OCI-LY7 (cell line): ENCODE measurements at regions not wholly inside any gene's neighbourhood (a gene's known extent, or its start where the extent isn't known, plus 50 kb on each side); places are given as distances from the start of the nearest gene placed in this dataset.

ENCODE experiments used
- BruUV-seq: library from RNA; stranded (reverse); fragments of 400-500 nt; replicated peaks from 2 replicates; lab custom pipeline; 2021; lab: Mats Ljungman, UMichigan
- CTCF ChIA-PET: fragments of 300-600 bp; sonication (Branson Sonifier 250); formaldehyde crosslinking; loops from one replicate; lab custom pipeline; 2022; ENCODE audit warnings: antibody characterized with exemption; ENCODE audit not compliant: unreplicated experiment; lab: Charles Lee
- POLR2A ChIA-PET: fragments of 300-600 bp; sonication (Branson Sonifier 250); formaldehyde crosslinking; loops from one replicate; lab custom pipeline; 2022; ENCODE audit warnings: antibody characterized with exemption; lab: Charles Lee
- DNase-seq: peaks from one replicate; pipeline ENCODE4 v3.0.0-alpha.2; 2015; ENCODE audit warnings: low spot score
- H2AFZ ChIP-seq: fragments of 200-600 bp; sonication (generic), shearing (Covaris generic); 2 replicates; pipeline ENCODE4 v1.6.1; 2014; ENCODE audit warnings: mild to moderate bottlenecking, antibody characterized with exemption, low read length, moderate library complexity
- H3K27ac ChIP-seq: fragments of 200-600 bp; sonication (generic); 2 replicates; pipeline ENCODE4 v1.5.1; 2014; ENCODE audit warnings: mixed run types, low read depth, mild to moderate bottlenecking, moderate library complexity, low read length, inconsistent platforms; ENCODE audit not compliant: poor library complexity, severe bottlenecking
- H3K36me3 ChIP-seq: fragments of 200-600 bp; sonication (generic); 2 replicates; pipeline ENCODE4 v1.6.1; 2014; ENCODE audit warnings: mild to moderate bottlenecking, antibody characterized with exemption, low read length, moderate library complexity, mixed read lengths; ENCODE audit not compliant: insufficient read depth
- H3K4me1 ChIP-seq: fragments of 200-600 bp; sonication (generic); 2 replicates; pipeline ENCODE4 v1.5.1; 2014; ENCODE audit warnings: mild to moderate bottlenecking, low read length; ENCODE audit not compliant: insufficient read depth, poor library complexity, severe bottlenecking
- H3K4me2 ChIP-seq: fragments of 200-600 bp; sonication (generic); 2 replicates; pipeline ENCODE4 v1.6.1; 2014; ENCODE audit warnings: mild to moderate bottlenecking, low read length
- H3K4me3 ChIP-seq: fragments of 200-600 bp; sonication (generic); 2 replicates; pipeline ENCODE4 v1.5.1; 2014; ENCODE audit warnings: mild to moderate bottlenecking, low read depth, low read length; ENCODE audit not compliant: poor library complexity, severe bottlenecking
- H3K79me2 ChIP-seq: fragments of 200-600 bp; sonication (generic); 2 replicates; pipeline ENCODE4 v1.6.1; 2016; ENCODE audit warnings: low read depth, mild to moderate bottlenecking, low read length, moderate library complexity, mixed read lengths; ENCODE audit not compliant: insufficient read depth
- H3K9me2 ChIP-seq: fragments of 200-600 bp; sonication (generic); 2 replicates; pipeline ENCODE4 v1.6.1; 2016; ENCODE audit warnings: mild to moderate bottlenecking, low read length, mixed read lengths; ENCODE audit not compliant: insufficient read depth
- H3K9me3 ChIP-seq: fragments of 200-600 bp; sonication (generic); 2 replicates; pipeline ENCODE4 v1.6.1; 2014; ENCODE audit warnings: mild to moderate bottlenecking, mixed run types, low read length, mixed read lengths
- H4K20me1 ChIP-seq: fragments of 200-600 bp; sonication (generic); 2 replicates; pipeline ENCODE4 v1.6.1; 2014; ENCODE audit warnings: mild to moderate bottlenecking, antibody characterized with exemption, low read length, moderate library complexity, mixed read lengths; ENCODE audit not compliant: insufficient read depth
- CTCF ChIP-seq: fragments of 200-600 bp; sonication (generic); conservative IDR thresholded peaks from 2 replicates; pipeline ENCODE4 v1.5.1; 2014; ENCODE audit warnings: mild to moderate bottlenecking, antibody characterized with exemption, low read length, moderate library complexity, mixed read lengths
- EZH2phosphoT487 ChIP-seq: fragments of 200-600 bp; sonication (generic); IDR thresholded peaks from 2 replicates; pipeline ENCODE4 v1.6.1; 2018; ENCODE audit warnings: low read depth, borderline replicate concordance, mild to moderate bottlenecking, mixed run types, antibody characterized with exemption, low read length, moderate library complexity, mixed read lengths
- intact Hi-C: fragments of 100-400 bp; cut with micrococcal nuclease; formaldehyde crosslinking; loops from one replicate; pipeline ENCODE4 v1.10.0; 2022; ENCODE audit not compliant: unreplicated experiment

- Histone ChIP-seq H3K79me2 (no peaks in the 10 kb centered on the region), H4K20me1 (no peaks in the 10 kb centered on the region), H3K27ac (no peak overlapping the region), H3K9me3 (no peaks in the 10 kb centered on the region), H3K4me2 (no peak overlapping the region), H3K9me2 (no peaks in the 10 kb centered on the region), H3K4me1 (no peaks in the 10 kb centered on the region), H2AFZ (no peak overlapping the region), H3K36me3 (no peaks in the 10 kb centered on the region), H3K4me3 (no peak overlapping the region)
- intact Hi-C loops: no loop called here
- BruUV-seq: no TSS peak
- CTCF ChIA-PET: no interaction called here
- POLR2A ChIA-PET: no interaction called here
- DNase-seq: no peak
- TF ChIP-seq CTCF (no peak), EZH2phosphoT487 (no peak)
Measured at GRCh38 chr4:3710451-3711182, 55.6 kb upstream of the ADRA2C start.

- Histone ChIP-seq H3K4me3 (no peak overlapping the region), H3K9me3 (no peaks in the 10 kb centered on the region), H3K4me2 (no peak overlapping the region), H3K4me1 (no peaks in the 10 kb centered on the region), H2AFZ (no peak overlapping the region), H3K79me2 (no peaks in the 10 kb centered on the region), H4K20me1 (no peaks in the 10 kb centered on the region), H3K27ac (no peak overlapping the region), H3K9me2 (no peaks in the 10 kb centered on the region), H3K36me3 (no peaks in the 10 kb centered on the region)
- DNase-seq: no peak
- BruUV-seq: no TSS peak
- TF ChIP-seq EZH2phosphoT487: no peak
- TF ChIP-seq CTCF: no peak
- intact Hi-C loops: no loop called here
- POLR2A ChIA-PET: no interaction called here
- CTCF ChIA-PET: no interaction called here
Measured at GRCh38 chr4:3709846-3710441, 56.2 kb upstream of the ADRA2C start.
